IMR-90 (cell line): ENCODE measurements at regions not wholly inside any gene's neighbourhood (a gene's known extent, or its start where the extent isn't known, plus 50 kb on each side); places are given as distances from the start of the nearest gene placed in this dataset.

Experiments used
- ATAC-seq: fragments of 200-7000 bp; cut with Tn5 transposase; 2 replicates; pipeline ENCODE4 v1.9.1; 2020; ENCODE audit warnings: low read depth, mild to moderate bottlenecking, moderate library complexity
- BruUV-seq: library from RNA; stranded (reverse); fragments of 400-500 nt; replicated peaks from 2 replicates; lab custom pipeline; 2021; lab: Mats Ljungman, UMichigan
- CTCF ChIA-PET: fragments of 300-600 bp; formaldehyde crosslinking; extraction: SDS; loops from one replicate; lab custom pipeline; 2021; ENCODE audit warnings: antibody characterized with exemption; lab: Yijun Ruan, JAX
- POLR2A ChIA-PET: fragments of 300-600 bp; sonication (Branson Sonifier 250); formaldehyde crosslinking; loops from one replicate; lab custom pipeline; 2022; ENCODE audit warnings: antibody characterized with exemption; ENCODE audit not compliant: unreplicated experiment; lab: Charles Lee
- DNase-seq: peaks from one replicate; pipeline ENCODE4 v3.0.0; 2013
- H2AFZ ChIP-seq: replicated peaks from 2 replicates; pipeline ENCODE3; 2013; ENCODE audit warnings: low read length, mild to moderate bottlenecking; ENCODE audit not compliant: poor library complexity
- H2AK5ac ChIP-seq: 2 replicates; pipeline ENCODE4 v1.6.1; 2013; ENCODE audit warnings: low read depth, low read length, inconsistent platforms
- H2AK9ac ChIP-seq: replicated peaks from 2 replicates; pipeline ENCODE3; 2013; ENCODE audit warnings: mild to moderate bottlenecking, low read depth, low read length, moderate library complexity; ENCODE audit not compliant: poor library complexity
- H2BK120ac ChIP-seq: 2 replicates; pipeline ENCODE4 v1.6.1; 2013; ENCODE audit warnings: low read depth, low read length, inconsistent platforms
- H2BK15ac ChIP-seq: 3 replicates; pipeline ENCODE4 v1.6.1; 2013; ENCODE audit warnings: low read depth, low read length, inconsistent platforms
- H2BK20ac ChIP-seq: 2 replicates; pipeline ENCODE4 v1.6.1; 2013; ENCODE audit warnings: low read depth, mild to moderate bottlenecking, inconsistent platforms, low read length, moderate library complexity
- H2BK5ac ChIP-seq: 2 replicates; pipeline ENCODE4 v1.6.1; 2013; ENCODE audit warnings: mild to moderate bottlenecking, low read depth, low read length, inconsistent platforms; ENCODE audit not compliant: poor library complexity, severe bottlenecking
- H3K14ac ChIP-seq: replicated peaks from 2 replicates; pipeline ENCODE4 v1.6.1; 2013; ENCODE audit warnings: low read depth, low read length, inconsistent platforms
- H3K18ac ChIP-seq: 2 replicates; pipeline ENCODE4 v1.6.1; 2013; ENCODE audit warnings: low read depth, low read length, control low read depth
- H3K23ac ChIP-seq: 2 replicates; pipeline ENCODE4 v1.6.1; 2013; ENCODE audit warnings: low read depth, low read length, inconsistent platforms
- H3K27ac ChIP-seq: 2 replicates; pipeline ENCODE4 v1.5.1; 2013; ENCODE audit warnings: mild to moderate bottlenecking, control low read depth, low read length; ENCODE audit not compliant: insufficient read depth
- H3K27me3 ChIP-seq: 2 replicates; pipeline ENCODE4 v1.6.1; 2013; ENCODE audit warnings: low read length; ENCODE audit not compliant: control insufficient read depth, insufficient read depth
- H3K36me3 ChIP-seq: 2 replicates; pipeline ENCODE4 v1.6.1; 2013; ENCODE audit warnings: low read length, mixed read lengths; ENCODE audit not compliant: control insufficient read depth, insufficient read depth
- H3K4ac ChIP-seq: 2 replicates; pipeline ENCODE4 v1.6.1; 2013; ENCODE audit warnings: low read depth, low read length, inconsistent platforms
- H3K4me1 ChIP-seq: 2 replicates; pipeline ENCODE4 v1.6.1; 2013; ENCODE audit warnings: low read length, mixed read lengths; ENCODE audit not compliant: control insufficient read depth, insufficient read depth
- H3K4me2 ChIP-seq: 2 replicates; pipeline ENCODE4 v1.6.1; 2013; ENCODE audit warnings: low read depth, mild to moderate bottlenecking, control low read depth, low read length, moderate library complexity
- H3K4me3 ChIP-seq: 2 replicates; pipeline ENCODE4 v1.5.1; 2013; ENCODE audit warnings: low read depth, mild to moderate bottlenecking, control low read depth, low read length, moderate library complexity; ENCODE audit not compliant: insufficient read depth
- H3K56ac ChIP-seq: 2 replicates; pipeline ENCODE4 v1.6.1; 2013; ENCODE audit warnings: low read length, inconsistent platforms; ENCODE audit not compliant: insufficient read depth; ENCODE audit errors: extremely low read depth
- H3K79me1 ChIP-seq, 2 experiments: 2 replicates each; pipeline ENCODE4 v1.6.1; 2013; ENCODE audit warnings: low read length in 2 of 2, inconsistent platforms in 1 of 2, low read depth in 1 of 2
- H3K9ac ChIP-seq: 2 replicates; pipeline ENCODE4 v1.6.1; 2013; ENCODE audit warnings: low read depth, low read length, control low read depth
- H3K9me1 ChIP-seq: 2 replicates; pipeline ENCODE4 v1.6.1; 2013; ENCODE audit warnings: low read length, inconsistent platforms; ENCODE audit not compliant: insufficient read depth
- H3K9me3 ChIP-seq: 2 replicates; pipeline ENCODE4 v1.6.1; 2013; ENCODE audit warnings: low read length; ENCODE audit not compliant: control insufficient read depth, insufficient read depth
- H4K20me1 ChIP-seq: 2 replicates; pipeline ENCODE4 v1.6.1; 2013; ENCODE audit warnings: low read length, inconsistent platforms; ENCODE audit not compliant: insufficient read depth
- H4K5ac ChIP-seq: 2 replicates; pipeline ENCODE4 v1.6.1; 2013; ENCODE audit warnings: mild to moderate bottlenecking, low read depth, low read length, control low read depth
- H4K8ac ChIP-seq, 2 experiments: 2 replicates each; pipeline ENCODE4 v1.6.1; 2013; ENCODE audit warnings: low read depth in 2 of 2, low read length in 2 of 2, control low read depth in 1 of 2, inconsistent platforms in 1 of 2
- H4K91ac ChIP-seq: 2 replicates; pipeline ENCODE4 v1.6.1; 2013; ENCODE audit warnings: low read depth, low read length, inconsistent platforms; ENCODE audit not compliant: insufficient read depth
- BHLHE40 ChIP-seq: fragments of 150-350 bp; IDR thresholded peaks from 2 replicates; pipeline ENCODE4 v1.6.1; 2016; ENCODE audit warnings: mild to moderate bottlenecking, low read depth, low read length
- CEBPB ChIP-seq: IDR thresholded peaks from 2 replicates; pipeline ENCODE4 v1.6.1; 2012; ENCODE audit warnings: low read depth, low read length, improper control_type of control experiment
- CHD1 ChIP-seq: IDR thresholded peaks from 2 replicates; pipeline ENCODE4 v1.6.1; 2012; ENCODE audit warnings: low read depth, low read length, improper control_type of control experiment
- WGBS, 2 experiments: methylation state at CpG; one replicate each; pipeline versions ENCODE4 v1.1.5 to v1.1.7; 2013; ENCODE audit warnings: missing lambda C conversion rate in 2 of 2; ENCODE audit not compliant: insufficient read length in 1 of 2; ENCODE audit errors: extremely low coverage in 2 of 2; 5-methylcytosine and 5-hydroxymethylcytosine counted together
- dilution Hi-C: fragments of 300-500 bp; cut with HindIII; formaldehyde crosslinking; loops from one replicate; pipeline ENCODE4 v1.14.3; 2018; ENCODE audit warnings: low sequenced_read_pairs; ENCODE audit not compliant: unreplicated experiment
- in situ Hi-C: fragments of 300-500 bp; cut with MboI; formaldehyde crosslinking; loops from 3 replicates; pipeline ENCODE4 v1.14.3; 2019; ENCODE audit warnings: low sequenced_read_pairs, inconsistent platforms, mixed read lengths
- intact Hi-C: fragments of 100-400 bp; cut with micrococcal nuclease; formaldehyde crosslinking; loops from 2 replicates; pipeline ENCODE4 v1.10.0; 2022

GRCh38 chr4:126455865-126456264, 1141.1 kb downstream of the FAT4 start:
- ATAC-seq (no peak), DNase-seq (no peak)
- H3K4me2 ChIP-seq, result no peak overlapping the region
- H3K56ac ChIP-seq, result no peak overlapping the region
- no peak overlapping the region for H3K27ac ChIP-seq
- BruUV-seq, result no TSS peak
- H4K8ac ChIP-seq, result no peak overlapping the region
- H4K20me1 ChIP-seq, result no peaks in the 10 kb centered on the region
- no peaks in the 10 kb centered on the region for H3K9me1 ChIP-seq
- no peak overlapping the region for H2BK5ac ChIP-seq
- intact Hi-C loops, result no loop called here
- H3K4me3 ChIP-seq, result no peak overlapping the region
- no peak overlapping the region for H3K23ac ChIP-seq
- no peak overlapping the region for H3K9ac ChIP-seq
- H2BK15ac ChIP-seq, result no peak overlapping the region
- dilution Hi-C loops, result no loop called here
- TF ChIP-seq CHD1, result no peak
- TF ChIP-seq CEBPB, result peak; percentile 73
- TF ChIP-seq BHLHE40, result no peak
- H2BK120ac ChIP-seq, result no peak overlapping the region
- H3K9me3 ChIP-seq, result no peaks in the 10 kb centered on the region
- H4K91ac ChIP-seq, result no peak overlapping the region
- peaks cover 2% of the 10 kb centered on the region; the same call in 1 of the 2 replicates for H3K4me1 ChIP-seq
- no peak overlapping the region for H3K4ac ChIP-seq
- no peak overlapping the region for H3K14ac ChIP-seq
- H2AK9ac ChIP-seq, result no peak overlapping the region
- H2AK5ac ChIP-seq, result no peak overlapping the region
- ChIA-PET CTCF (no interaction called here), POLR2A (no interaction called here)
- no peak overlapping the region for H2AFZ ChIP-seq
- H3K18ac ChIP-seq, result no peak overlapping the region
- H3K27me3 ChIP-seq, result no peaks in the 10 kb centered on the region
- no peak overlapping the region for H2BK20ac ChIP-seq
- no CpG with 5 or more reads among the region's 4 CpGs for WGBS, 2 experiments
- no peaks in the 10 kb centered on the region for H3K79me1 ChIP-seq
- H3K36me3 ChIP-seq, result no peaks in the 10 kb centered on the region
- no peak overlapping the region for H4K5ac ChIP-seq
- in situ Hi-C loops, result no loop called here
